ENCODE measurements at regions not wholly inside any gene's neighbourhood (a gene's known extent, or its start where the extent isn't known, plus 50 kb on each side); places are given as distances from the start of the nearest gene placed in this dataset.

GRCh38 chr1:232386721-232387510 is 243.0 kb downstream of the SIPA1L2 start:
- no peak for DNase-seq (ENCODE audit: low read depth)
- no peak overlapping the region for H3K4me3 ChIP-seq (ENCODE audit: low read depth, low read length)
- no peak for TF ChIP-seq CTCF (conservative IDR thresholded peaks at IDR 0.05; ENCODE audit: low read depth, low read length)

- TF ChIP-seq CTCF (conservative IDR thresholded peaks at IDR 0.05; ENCODE audit: low read depth, low read length): no peak
- no peak overlapping the region for H3K4me3 ChIP-seq (ENCODE audit: low read depth, low read length)
- DNase-seq (ENCODE audit: low read depth): no peak
These were observed 243.6 kb downstream of the SIPA1L2 start for GRCh38 chr1:232386294-232386693.

GRCh38 chr1:232385221-232385620 is 244.7 kb downstream of the SIPA1L2 start:
- DNase-seq (ENCODE audit: low read depth): peak; percentile 89
- peak; percentile 20 for TF ChIP-seq CTCF (conservative IDR thresholded peaks at IDR 0.05; ENCODE audit: low read depth, low read length)
- no peak overlapping the region for H3K4me3 ChIP-seq (ENCODE audit: low read depth, low read length)

GRCh38 chr1:232384171-232384883 is 245.6 kb downstream of the SIPA1L2 start:
- no peak for TF ChIP-seq CTCF (conservative IDR thresholded peaks at IDR 0.05; ENCODE audit: low read depth, low read length)
- no peak overlapping the region for H3K4me3 ChIP-seq (ENCODE audit: low read depth, low read length)
- DNase-seq (ENCODE audit: low read depth): no peak

GRCh38 chr1:232383455-232384123 is 246.3 kb downstream of the SIPA1L2 start:
- no peak for TF ChIP-seq CTCF (conservative IDR thresholded peaks at IDR 0.05; ENCODE audit: low read depth, low read length)
- no peak overlapping the region for H3K4me3 ChIP-seq (ENCODE audit: low read depth, low read length)
- DNase-seq (ENCODE audit: low read depth): no peak

- TF ChIP-seq CTCF (conservative IDR thresholded peaks at IDR 0.05; ENCODE audit: low read depth, low read length): no peak
- no peak for DNase-seq (ENCODE audit: low read depth)
- no peak overlapping the region for H3K4me3 ChIP-seq (ENCODE audit: low read depth, low read length)
These were observed 247.3 kb downstream of the SIPA1L2 start for GRCh38 chr1:232382671-232383070.

All from choroid plexus epithelial cell (primary cell).